C4-2B (cell line): ENCODE measurements at regions not wholly inside any gene's neighbourhood (a gene's known extent, or its start where the extent isn't known, plus 50 kb on each side); places are given as distances from the start of the nearest gene placed in this dataset.

Source experiments
- ZFX ChIP-seq: fragments of 450-650 bp; IDR thresholded peaks from 2 replicates; pipeline ENCODE4 v1.6.1; 2017
- TF ChIP-seq, protein P1 (sequence below): fragments of 450-650 bp; conservative IDR thresholded peaks from 2 replicates; pipeline ENCODE4 v1.5.1; 2017; ENCODE audit warnings: mild to moderate bottlenecking

DNA sequence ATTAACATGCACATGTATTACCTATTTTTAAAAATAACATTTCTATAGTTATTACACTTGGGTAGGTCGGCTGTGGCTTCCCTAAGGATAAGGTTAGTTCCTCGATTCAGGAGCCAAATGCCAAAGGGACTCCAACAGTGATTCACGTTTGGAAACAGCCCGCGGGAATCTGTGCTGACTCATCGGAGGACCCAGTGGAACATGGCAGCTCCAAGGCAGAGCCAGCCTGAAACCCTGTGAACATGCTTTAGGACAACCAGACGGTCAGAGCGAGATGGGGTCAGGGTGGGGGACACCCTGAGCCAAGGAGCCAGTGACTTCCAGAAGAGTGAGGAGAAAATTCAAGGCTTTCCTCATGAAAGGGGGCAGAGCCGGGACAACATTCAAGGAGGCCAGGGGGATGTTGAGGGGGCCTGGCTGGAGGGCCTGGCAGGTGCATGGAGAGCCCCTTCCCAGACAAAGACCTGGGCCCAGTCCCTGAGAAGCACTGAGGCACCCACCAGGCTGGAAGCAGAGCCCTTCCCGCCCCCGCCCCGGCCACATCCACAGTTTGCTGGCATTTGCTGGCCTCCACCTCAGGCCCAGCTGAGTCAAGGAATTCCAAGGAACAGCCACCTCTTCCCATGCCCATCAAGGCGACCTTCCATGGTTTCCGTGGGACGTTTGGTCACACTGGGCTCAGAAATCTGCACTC is 133.2 kb downstream of the SNX5 start:
- TF ChIP-seq, protein P1, sequence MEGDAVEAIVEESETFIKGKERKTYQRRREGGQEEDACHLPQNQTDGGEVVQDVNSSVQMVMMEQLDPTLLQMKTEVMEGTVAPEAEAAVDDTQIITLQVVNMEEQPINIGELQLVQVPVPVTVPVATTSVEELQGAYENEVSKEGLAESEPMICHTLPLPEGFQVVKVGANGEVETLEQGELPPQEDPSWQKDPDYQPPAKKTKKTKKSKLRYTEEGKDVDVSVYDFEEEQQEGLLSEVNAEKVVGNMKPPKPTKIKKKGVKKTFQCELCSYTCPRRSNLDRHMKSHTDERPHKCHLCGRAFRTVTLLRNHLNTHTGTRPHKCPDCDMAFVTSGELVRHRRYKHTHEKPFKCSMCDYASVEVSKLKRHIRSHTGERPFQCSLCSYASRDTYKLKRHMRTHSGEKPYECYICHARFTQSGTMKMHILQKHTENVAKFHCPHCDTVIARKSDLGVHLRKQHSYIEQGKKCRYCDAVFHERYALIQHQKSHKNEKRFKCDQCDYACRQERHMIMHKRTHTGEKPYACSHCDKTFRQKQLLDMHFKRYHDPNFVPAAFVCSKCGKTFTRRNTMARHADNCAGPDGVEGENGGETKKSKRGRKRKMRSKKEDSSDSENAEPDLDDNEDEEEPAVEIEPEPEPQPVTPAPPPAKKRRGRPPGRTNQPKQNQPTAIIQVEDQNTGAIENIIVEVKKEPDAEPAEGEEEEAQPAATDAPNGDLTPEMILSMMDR: no peak
- TF ChIP-seq ZFX: no peak
